Islet precursor cell (in vitro differentiated cells): ENCODE measurements at regions not wholly inside any gene's neighbourhood (a gene's known extent, or its start where the extent isn't known, plus 50 kb on each side); places are given as distances from the start of the nearest gene placed in this dataset.
A peak's percentile ranks its signal among the peaks of the same experiment; 100 is the strongest.

Experiments
- DNase-seq: peaks from one replicate; pipeline ENCODE4 v3.0.0-alpha.2; 2018

DNA sequence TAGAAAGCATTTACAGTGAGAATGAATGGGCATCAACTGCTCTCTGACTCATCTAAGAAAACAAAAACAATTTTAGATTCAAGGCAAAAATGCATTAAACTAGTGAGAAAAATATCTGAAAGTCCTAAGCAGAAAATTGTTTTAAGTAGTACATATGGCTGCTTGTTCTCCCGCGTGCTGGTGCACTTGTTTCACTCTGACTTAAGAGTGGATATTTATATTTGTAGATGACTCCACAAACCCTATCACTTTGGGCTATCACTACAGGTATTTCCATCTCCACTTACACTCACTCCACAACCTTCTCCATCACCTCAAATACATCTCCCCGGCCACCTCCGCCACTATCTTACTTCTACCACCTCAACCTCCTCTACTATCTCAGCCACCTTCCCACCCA lies 253.9 kb upstream of the EGLN3 start:
- no peak for DNase-seq

DNA sequence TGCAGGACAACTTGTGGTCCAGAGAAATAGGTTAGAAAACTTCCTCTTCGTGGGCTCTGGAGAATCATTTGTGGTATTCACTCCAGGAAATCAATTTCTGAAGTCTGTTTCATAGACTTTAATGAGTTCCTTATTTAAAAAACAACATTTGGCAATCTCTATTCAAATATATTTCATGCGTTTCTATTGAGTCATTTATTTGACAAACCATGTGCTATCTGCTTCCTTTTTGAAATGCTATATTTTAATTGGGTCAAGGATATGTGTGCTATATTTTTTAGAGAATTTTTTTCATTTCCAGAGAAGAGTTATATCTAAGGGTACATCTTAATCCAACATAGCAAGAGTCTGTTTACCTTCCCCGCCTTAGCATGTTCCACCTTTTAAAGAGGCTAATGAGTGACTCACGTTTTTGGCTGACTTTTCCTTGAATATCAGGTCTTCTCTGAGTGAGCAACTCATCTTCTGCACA lies 252.4 kb upstream of the EGLN3 start:
- no peak for DNase-seq

GRCh38 chr14:34201909-34202637 lies 251.2 kb upstream of the EGLN3 start:
- peak; percentile 67 for DNase-seq

DNA sequence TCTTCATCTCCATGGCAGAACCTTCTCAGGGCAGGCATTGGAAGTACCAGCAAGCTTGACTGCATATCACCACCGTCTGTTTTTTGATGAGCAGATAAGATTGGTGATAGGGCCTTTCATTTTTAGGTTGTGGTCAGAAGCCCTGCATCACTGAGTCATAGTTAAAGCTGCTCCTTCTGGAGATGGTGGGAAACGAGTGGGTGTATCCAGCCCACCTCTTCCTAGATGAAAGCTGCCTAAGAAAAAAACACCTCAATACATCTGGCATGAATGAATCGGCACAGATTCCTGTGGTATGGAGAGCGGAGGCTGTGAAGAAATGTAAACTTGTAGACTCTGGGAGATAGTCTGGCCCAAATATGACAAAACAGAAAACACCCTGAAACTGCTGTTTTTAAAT lies 248.7 kb upstream of the EGLN3 start:
- peak; percentile 90 for DNase-seq

- DNase-seq = no peak
These were observed 247.2 kb upstream of the EGLN3 start for GRCh38 chr14:34198096-34198495.

GRCh38 chr14:34195964-34196363 lies 245.1 kb upstream of the EGLN3 start:
- DNase-seq = no peak

DNA sequence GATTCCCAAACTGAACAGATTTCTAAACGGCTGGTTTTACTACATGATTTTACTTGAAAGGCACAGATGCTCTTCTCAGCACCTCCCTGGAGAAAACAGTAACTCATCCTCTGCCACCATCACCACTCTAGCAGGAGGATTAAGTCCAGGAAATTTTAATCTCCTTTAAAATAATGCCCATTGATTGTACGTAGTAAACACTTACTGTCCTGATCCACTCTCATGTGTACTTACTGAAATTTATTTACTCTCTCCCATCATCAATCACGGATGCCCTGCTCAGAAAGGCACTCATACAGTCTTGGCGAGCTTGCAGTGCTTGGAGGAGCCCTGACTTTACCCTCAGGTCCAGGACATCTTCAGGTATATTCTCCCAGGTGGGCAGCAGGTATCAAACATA lies 239.8 kb upstream of the EGLN3 start:
- DNase-seq = no peak

- DNase-seq = no peak
These were observed 239.0 kb upstream of the EGLN3 start for GRCh38 chr14:34189866-34190265.

DNA sequence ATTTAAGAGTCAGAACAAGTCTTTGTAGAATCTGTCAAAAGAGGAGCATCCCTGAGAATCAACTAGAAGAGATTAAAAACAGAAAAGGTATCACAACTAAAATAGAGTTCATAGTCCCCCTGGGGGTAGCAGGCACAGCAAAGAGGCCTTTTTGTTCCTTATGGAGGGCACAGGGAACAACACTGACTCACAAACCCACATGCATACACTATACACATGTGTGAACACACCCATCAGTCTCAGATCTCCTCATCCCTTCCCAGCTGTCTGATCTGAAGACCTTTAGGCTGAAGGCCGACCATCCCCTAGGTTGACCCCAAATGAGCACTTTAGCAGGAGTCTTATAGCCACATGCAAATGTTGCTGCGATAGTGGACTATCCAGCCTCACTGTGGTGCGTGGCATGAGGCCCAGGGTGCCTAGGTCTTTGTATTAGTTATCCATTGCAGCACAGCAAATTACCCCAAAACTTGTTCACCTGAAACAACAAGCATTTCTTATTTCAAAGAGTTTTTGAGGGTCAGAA lies 236.7 kb upstream of the EGLN3 start:
- DNase-seq = no peak

DNA sequence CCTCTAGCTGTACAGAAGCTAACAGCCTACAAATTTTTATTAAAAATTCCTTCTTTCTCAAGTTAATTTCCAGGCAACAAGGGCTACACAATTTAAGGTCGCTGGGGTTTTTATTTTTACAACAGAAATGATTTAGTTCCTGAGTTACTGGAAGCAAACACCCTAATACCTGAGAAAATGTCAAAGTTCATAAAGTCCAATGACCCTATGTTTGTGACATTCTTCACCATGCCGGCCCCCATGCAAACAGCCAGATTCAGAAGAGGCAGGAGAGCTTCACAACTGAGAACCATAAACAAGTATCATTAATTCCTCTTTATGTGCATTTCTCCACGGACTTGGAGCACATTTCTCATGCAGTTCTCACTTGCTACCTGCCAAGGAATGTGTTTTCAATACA lies 236.2 kb upstream of the EGLN3 start:
- no peak for DNase-seq

DNA sequence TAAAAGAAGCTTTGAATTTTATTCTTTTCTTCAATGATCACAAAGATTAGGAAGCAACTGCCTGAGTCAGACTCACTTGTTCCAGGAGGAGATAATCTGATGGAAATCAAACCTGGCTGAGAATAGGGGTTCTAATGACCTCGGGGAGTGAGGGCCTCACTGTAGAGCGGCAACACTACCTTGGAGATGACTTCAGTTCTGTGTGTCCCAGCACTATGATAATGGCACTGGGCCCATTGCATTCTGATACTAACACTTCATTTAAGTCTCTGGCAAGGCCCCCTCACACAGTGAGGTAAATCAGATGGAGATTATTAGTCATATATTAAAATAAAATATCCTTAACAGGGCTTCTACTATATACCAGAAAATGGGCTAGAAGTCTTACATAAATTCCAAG lies 233.3 kb upstream of the EGLN3 start:
- DNase-seq = no peak

DNA sequence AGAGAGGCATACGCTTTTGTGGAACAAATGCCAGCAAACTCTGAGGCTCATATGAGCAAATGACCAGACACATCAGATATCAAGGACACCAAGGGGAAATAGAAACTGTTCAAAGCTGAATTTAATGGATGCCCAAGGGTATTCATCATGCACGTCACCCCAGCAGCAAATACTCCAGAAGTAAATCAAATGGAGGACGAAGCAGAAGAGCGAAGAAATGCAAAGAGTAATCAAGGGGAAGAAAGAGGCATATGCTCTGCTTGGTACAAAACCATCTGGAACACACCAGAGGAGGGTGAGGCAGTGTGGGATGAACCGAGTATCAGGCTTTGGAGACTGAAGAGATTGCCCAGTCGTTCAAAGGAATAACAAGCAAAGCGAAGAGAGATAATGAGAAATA lies 232.6 kb upstream of the EGLN3 start:
- DNase-seq = no peak

DNA sequence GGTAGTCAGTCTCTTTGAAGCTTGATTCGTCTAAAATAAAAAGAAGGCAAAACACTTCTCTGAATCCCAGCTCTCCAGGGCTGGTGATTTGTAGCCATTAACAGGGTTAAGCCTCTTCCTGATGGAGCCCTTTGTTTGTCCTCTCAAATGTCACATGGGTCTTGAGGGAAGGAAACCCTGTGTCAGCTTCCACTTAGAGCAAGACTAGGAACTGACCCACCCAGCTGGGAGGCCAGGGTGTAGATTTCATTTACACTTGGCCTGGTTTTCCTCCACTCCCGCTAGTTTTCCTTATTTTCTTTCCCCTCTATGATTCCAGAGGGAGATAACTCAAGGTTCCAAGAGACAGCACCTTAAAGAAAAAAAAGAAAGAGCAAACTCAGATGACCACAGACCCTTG lies 230.5 kb upstream of the EGLN3 start:
- no peak for DNase-seq

DNA sequence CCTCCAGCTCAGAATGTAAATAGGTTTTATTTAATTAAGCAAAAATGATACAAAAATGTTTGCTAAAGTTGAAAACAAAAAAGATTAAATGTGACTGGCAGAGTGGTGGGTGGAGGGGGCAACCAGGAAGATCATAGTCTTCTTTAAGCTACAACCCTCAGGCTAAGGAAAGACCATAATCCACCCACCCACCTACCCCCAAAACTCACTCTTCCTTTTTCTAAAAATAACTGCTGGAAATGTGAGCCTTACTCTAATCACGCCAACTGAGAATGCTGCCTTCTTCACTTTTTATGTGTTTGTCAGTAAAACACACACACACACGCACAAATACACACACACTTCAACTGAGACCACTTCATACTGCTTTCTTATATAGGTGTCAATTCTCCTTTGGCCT lies 230.0 kb upstream of the EGLN3 start:
- DNase-seq = no peak

DNA sequence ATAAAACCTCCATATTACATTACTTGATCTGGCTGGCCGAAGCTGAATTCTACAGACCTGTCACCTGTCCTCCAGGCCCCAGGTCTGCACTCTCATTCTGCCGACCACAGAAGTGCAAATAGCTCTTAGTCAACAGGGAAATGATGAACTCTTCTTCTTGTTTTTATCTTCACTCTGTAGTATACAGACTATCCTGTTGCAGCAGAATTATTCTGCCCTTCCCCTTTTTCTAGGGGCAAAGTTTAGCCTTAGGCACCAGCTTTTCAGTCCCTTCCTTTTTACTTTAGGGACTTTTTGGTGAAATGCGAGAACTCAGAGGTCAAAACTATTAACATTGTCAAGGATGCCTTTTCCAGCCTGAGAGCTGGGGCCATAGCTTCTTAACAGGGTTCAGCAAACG lies 229.6 kb upstream of the EGLN3 start:
- no peak for DNase-seq

- DNase-seq = no peak
These were observed 228.9 kb upstream of the EGLN3 start for GRCh38 chr14:34179727-34180126.

GRCh38 chr14:34177466-34177865 lies 226.6 kb upstream of the EGLN3 start:
- DNase-seq = no peak

- no peak for DNase-seq
These were observed 224.7 kb upstream of the EGLN3 start for GRCh38 chr14:34175574-34175973.

DNA sequence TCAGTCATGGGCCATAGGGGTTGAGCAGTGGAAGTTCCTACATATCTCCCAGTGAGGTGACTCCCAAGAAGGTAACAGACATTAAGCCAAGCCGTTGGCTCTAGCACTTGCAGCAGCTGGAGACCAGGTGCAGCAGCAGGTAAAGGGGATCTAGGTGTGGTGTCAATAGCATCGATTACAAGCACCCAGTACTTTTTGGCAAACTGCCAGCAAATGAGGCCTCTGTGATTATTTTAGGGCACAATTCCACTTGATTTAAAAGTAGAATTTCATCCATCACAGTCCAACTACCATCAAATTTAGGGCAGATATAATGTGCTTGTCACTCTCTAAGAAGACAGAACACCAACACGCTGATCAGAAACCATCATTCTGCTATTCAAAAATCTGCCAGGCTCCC lies 224.1 kb upstream of the EGLN3 start:
- no peak for DNase-seq

DNA sequence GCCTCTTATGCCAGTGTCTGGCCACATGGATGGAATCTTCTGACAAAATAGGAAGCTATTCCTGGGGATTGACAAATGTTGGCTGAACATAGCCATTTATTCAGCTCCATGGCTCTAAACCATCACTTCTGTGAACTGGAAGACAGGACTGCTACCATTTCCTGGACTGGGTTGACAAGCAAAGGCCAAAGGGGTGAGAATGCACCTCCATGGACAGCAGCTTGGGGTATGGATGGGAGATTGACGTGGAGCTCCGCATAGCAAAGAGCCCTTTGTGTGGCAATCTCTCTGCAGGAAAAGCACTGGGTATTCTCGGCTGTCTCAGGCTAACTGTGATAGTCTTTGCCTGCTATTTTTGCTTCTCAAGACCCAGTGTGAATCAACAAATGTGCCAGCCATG lies 223.0 kb upstream of the EGLN3 start:
- no peak for DNase-seq

DNA sequence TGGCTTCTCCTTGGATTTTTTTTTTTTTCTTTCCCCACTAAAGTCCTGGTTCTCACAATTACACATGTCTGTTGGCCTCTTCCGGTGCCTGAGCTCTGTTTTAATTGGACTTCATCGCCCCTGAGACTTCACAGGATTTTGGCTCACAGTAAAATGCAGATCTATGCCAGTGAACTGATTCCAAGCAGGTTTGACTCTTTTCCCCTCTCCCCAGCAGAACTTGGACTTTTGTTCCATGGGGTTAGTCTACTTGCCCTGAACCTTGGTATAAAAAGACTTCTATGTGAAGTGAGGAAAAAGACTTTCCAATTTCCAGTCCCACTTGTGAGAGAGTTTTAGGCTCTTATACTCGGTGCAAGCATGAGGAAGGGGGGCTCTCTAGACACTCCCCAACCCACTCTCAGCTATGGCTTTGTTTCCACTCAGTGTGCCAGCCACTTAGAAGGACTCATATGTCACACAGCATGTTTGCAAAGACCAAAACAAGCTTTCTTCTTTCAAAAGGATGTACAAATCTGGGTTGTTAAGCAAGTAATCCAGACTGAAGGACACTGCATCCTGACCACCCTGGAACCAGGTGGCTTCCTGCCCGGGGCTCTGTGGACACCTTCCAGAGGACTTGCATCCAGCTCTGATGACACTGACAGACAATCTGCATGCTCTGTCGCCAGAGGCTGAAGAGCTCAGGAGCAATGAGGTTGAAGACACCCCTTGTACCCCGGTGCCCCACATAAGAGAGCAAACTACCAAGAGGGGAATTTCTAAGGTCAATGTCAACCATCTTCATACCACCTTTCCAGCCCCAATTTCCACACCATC lies 221.9 kb upstream of the EGLN3 start:
- no peak for DNase-seq

DNA sequence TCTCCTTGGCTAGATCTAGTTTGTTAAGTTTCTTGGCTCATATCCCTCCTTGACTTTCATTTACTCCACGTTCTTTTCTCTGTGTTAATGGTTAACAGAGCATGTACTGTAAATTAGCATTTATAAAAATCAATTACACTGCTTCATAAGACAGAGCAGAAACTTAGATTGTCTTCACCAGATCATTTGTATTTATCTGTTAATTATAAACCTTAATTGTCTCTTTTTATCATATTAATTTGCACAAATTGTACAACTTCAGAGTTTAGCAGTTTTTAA lies 221.2 kb upstream of the EGLN3 start:
- no peak for DNase-seq

- no peak for DNase-seq
These were observed 220.7 kb upstream of the EGLN3 start for GRCh38 chr14:34171431-34172172.

DNA sequence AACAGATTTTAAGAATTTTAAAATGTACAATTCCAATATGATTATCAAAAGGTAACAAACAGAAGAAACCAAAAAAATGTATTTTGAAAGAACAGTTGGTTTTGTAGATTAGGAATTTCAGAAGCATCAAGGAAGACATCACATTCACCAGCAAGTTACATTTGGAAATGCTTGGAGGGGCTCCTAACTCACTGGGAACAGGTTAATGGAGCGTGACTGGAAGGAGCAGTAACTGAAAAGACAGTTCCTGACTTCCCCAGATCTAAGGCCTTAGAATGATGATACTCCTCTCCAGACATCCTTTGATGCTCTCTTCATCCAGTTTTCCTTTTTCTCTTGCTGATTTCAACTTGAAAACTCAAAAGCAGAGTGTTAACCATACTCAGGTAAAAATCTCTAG lies 220.0 kb upstream of the EGLN3 start:
- DNase-seq = no peak
